GM12875 (cell line): ENCODE measurements at regions not wholly inside any gene's neighbourhood (a gene's known extent, or its start where the extent isn't known, plus 50 kb on each side); places are given as distances from the start of the nearest gene placed in this dataset.

ENCODE experiments used
- H3K4me3 ChIP-seq: one replicate; pipeline ENCODE4 v1.5.1; 2011; ENCODE audit warnings: low read depth, low read length, control low read depth
- TF ChIP-seq, protein P1 (sequence below): IDR thresholded peaks from 2 replicates; pipeline ENCODE4 v1.5.1; 2011; ENCODE audit warnings: low read depth, mild to moderate bottlenecking, control low read depth, inconsistent platforms, low read length, moderate library complexity, borderline replicate concordance; ENCODE audit not compliant: insufficient read depth

DNA sequence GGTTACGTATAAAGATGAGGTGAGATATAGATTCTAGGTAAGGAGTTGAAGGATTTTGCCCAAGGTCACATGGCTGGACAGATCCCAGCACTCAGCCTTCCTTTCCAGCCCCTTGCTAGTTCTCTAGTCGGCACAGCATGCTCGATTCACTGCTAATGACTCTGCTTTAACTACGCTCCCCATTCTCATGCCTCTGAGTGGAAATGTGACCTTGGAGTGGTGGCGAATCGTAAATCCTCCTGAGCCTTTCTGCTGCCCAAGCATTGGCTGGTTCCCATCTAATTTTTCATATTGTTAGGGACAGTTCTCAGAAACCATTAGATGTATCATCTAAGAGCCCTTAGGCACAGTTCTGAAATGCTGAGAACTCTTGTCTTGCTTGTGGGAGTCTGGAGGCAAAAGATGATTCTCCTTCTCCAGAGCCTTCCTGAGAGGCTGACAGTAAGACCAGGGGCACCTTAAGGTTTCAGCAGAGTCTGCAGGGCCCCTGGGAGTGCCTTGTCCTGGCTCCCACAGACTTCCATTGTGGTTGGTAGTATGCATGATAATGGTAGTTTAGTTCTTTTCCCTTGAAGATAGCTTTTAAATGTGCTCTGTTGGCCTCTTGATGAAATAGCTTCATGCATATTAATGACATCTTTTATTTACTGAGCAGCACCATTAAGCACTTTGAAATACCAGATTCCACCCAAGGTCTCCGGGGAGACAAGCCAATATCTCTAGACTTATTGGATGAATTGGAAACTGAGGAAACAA, 377.8 kb upstream of the SLC14A2 start:
- no peak overlapping the region for H3K4me3 ChIP-seq
- TF ChIP-seq, protein P1, sequence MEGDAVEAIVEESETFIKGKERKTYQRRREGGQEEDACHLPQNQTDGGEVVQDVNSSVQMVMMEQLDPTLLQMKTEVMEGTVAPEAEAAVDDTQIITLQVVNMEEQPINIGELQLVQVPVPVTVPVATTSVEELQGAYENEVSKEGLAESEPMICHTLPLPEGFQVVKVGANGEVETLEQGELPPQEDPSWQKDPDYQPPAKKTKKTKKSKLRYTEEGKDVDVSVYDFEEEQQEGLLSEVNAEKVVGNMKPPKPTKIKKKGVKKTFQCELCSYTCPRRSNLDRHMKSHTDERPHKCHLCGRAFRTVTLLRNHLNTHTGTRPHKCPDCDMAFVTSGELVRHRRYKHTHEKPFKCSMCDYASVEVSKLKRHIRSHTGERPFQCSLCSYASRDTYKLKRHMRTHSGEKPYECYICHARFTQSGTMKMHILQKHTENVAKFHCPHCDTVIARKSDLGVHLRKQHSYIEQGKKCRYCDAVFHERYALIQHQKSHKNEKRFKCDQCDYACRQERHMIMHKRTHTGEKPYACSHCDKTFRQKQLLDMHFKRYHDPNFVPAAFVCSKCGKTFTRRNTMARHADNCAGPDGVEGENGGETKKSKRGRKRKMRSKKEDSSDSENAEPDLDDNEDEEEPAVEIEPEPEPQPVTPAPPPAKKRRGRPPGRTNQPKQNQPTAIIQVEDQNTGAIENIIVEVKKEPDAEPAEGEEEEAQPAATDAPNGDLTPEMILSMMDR, result no peak

DNA sequence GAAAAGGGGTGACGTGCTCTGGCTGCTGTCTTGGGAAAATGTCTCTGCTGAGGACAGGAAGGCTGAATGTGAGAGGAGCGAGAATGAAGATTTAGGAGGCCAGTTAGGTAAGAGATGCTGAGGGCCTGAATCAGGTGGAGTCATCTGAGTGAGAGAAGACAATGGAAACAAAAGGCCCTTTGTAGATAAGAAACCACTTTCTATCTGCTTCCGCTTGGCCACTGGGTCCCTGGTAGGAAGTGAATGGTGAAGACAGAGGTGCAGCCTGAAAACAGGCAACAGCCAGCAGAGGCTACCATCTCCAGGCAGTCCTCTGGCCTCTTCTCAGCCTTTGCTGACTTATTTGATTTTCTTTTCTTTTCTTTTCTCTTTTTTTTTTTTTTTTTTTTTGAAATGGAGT, 374.0 kb upstream of the SLC14A2 start:
- no peak overlapping the region for H3K4me3 ChIP-seq
- TF ChIP-seq, protein P1, result no peak

DNA sequence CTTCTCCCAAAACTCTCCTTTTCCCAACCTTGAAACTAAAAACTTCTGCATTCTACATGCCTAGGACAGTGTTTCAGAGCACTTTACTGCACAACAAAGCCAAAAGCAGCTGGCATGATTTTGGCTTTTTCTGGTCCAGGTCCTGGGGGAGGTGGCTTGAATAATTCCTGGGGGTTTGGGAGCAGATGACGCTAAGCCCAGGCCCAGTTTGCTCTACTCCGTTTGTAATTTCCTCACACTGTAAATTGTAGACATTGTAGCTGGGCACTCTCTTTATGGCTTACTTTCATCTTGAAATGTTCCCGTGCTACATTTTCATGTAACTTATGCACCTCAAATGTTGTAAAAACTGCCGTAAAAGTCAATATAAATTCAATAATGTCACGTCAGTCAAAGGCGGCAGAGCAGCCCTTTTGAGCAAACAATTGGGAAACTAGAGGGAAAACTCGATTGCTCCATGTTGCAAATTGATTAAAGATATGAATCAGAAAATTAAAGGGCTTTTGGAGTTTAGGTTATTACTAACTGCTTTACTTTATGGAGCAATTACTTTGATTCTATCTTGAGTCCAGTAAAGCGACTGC, 373.2 kb upstream of the SLC14A2 start:
- TF ChIP-seq, protein P1, result no peak

GRCh38 chr18:45243340-45244110, 371.8 kb upstream of the SLC14A2 start:
- H3K4me3 ChIP-seq, result no peak overlapping the region
- TF ChIP-seq, protein P1, result no peak

More for the DNA sequence above, 373.2 kb upstream of the SLC14A2 start:
- no peak overlapping the region for H3K4me3 ChIP-seq

GRCh38 chr18:45245091-45245511, 370.2 kb upstream of the SLC14A2 start:
- TF ChIP-seq, protein P1, result no peak
- no peak overlapping the region for H3K4me3 ChIP-seq

DNA sequence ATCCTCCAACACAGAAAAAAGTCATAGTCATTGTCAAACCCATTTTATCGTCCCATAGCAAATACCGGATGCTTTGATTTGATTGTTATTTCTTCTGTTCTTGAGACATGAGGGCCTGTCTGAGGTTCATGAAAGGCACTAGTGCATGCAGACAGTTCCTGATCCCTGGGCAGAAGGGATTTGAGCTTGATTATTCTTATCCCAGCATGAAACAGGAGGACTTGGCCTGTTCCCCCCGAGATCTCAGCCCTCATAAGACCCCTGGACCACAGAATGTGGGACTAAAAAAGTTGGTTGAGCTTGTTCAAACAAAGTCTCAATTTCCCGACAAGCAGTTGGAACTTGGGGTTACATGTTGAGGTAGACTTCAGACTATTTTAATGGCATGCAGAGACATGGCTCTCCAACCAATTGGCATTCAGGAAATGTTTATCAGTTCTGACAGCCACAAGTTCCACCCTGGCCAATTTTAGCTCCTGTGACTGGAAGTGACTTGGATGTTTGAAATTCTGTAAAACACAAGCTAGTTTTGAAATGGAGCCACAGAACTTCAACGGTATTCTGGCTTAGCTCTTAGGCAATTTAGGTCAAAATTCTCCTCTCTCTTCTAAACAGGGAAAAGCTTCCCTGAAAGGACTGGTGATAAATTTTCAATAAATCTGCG, 366.9 kb upstream of the SLC14A2 start:
- H3K4me3 ChIP-seq, result no peak overlapping the region

More for the DNA sequence above, 366.9 kb upstream of the SLC14A2 start:
- TF ChIP-seq, protein P1, result no peak
